Hypothalamus (tissue), 51 donors: ENCODE measurements at regions not wholly inside any gene's neighbourhood (a gene's known extent, or its start where the extent isn't known, plus 50 kb on each side); places are given as distances from the start of the nearest gene placed in this dataset.
A peak's percentile ranks its signal among the peaks of the same experiment; 100 is the strongest.

ENCODE experiments used
- DNase-seq, 51 donors: peaks; one replicate each; lab custom pipeline; 2025; lab: John Stamatoyannopoulos, UW

DNA sequence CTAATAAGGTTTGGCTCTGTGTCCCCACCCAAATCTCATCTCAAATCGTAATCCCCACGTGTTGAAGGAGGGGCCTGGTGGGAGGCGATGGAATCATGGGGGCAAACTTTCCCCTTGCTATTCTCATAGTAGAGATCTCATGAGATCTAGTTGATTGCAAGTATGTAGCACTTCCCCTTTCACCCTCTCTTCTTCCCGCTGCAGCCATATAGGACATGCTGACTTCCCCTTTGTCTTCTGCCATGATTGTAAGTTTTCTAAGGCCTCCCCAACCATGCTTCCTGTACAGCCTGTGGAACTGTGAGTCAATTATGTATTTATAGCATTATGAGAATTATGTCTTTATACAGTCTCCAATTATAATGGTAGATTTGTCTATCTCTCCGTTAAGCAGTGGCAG lies 594.5 kb downstream of the ACTR3B start:
- no peak for DNase-seq

GRCh38 chr7:153370092-153370491 lies 610.5 kb downstream of the ACTR3B start:
- DNase-seq: no peak

- DNase-seq: no peak
Observed at GRCh38 chr7:153380636-153381035, 621.1 kb downstream of the ACTR3B start.

GRCh38 chr7:153381275-153382040 lies 621.9 kb downstream of the ACTR3B start:
- peak in 34 of 51 donors; percentile 1 to 60 (median 22) for DNase-seq

DNA sequence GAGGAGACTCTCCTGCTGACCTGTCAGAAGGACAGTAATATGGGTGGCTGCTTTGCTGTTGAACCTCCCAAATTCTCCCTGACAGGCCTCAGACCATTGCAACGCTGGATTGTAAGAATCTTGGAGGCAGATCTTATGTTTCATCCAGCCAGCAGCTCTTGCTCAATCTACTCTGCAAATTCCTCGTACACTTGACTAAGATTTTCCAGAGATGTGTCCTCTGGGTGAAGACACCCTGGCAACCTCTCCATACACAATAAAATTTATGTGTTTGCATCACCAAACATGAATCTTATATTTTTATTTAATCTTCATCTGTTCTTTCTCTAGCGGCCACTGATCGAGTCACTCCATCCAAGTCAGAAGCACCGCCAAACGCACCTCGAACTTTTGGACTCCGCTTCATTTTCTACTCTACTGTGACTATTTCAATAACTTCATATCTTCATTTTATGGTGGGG lies 623.1 kb downstream of the ACTR3B start:
- no peak for DNase-seq

DNA sequence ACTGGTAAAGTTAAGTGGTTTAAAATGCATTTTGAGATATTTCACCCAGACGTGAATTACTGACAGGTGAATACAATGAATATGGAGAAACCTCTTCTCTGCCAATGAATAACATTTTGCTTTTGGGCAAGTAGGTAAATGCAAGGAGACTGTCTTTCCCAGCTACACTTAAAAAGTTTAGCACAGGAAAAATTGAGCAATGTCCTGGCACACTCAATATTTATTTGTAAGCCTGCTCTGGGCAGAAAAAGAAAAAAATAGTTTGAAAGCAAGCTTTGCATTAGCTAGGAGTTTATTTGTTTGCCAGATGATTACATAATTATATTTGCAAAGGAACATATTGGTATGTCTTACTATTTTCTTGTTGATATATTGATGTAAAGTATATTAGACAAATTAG lies 624.2 kb downstream of the ACTR3B start:
- DNase-seq: no peak

GRCh38 chr7:153385502-153385901 lies 626.0 kb downstream of the ACTR3B start:
- DNase-seq: no peak

DNA sequence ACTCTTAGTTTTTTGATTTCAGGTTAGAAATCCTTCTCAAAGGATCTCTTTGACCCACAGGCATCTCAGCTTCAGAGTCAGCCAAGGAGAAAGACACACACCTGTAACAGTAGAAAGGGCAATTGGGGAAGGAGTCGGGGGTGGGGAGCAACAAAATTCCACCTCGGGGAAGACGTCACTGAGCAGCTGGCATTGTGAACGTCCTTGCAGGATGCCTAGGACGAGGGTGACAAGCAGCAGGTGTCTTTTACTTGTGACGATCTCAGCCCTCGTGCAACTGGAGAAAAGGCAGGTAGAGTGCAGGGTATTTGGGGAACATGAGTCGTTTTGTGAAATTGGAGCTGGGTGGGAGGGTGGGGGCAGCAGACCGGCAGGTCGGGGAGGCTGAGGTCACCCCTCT lies 627.0 kb downstream of the ACTR3B start:
- DNase-seq: no peak

GRCh38 chr7:153388611-153389010 lies 629.1 kb downstream of the ACTR3B start:
- no peak for DNase-seq

GRCh38 chr7:153389261-153389660 lies 629.7 kb downstream of the ACTR3B start:
- no peak for DNase-seq

DNA sequence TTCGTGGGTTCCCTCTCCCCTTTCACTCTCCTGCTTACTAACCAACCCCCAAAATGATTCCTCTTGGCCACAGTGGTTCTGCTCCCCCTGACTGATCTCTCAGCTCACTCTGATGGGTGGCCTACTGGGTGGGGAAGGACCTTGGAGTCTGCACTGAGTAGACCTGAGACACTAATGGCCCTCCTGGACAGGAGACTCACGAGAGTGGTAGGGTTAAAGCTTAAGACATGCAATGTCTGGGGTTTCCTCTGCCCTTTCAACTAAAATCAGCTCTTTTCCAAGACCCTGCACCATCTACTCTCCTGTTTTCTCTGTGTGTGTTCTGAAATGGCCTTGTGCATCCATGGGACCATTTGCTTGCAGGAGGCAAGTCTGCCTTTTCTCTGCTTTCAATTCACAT lies 631.4 kb downstream of the ACTR3B start:
- DNase-seq: no peak

DNA sequence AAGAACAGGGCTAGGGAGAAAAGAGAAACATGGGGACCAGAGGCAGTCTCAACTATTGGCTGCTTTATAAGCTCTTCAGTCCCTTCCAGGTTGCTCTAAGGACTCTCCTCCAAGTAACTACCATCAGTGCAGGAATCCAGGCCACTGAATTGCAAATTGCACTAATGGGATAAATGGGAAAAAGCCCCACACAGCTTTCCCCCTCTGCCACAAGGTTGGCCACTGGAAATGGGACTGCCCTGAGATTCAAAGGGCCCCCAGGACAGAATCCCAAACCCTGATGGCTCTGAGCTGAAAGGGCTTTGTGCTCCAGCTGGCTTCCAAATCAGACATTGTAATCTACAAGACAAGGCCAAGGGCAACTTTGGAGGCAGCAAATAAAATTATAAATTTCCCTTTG lies 633.2 kb downstream of the ACTR3B start:
- no peak for DNase-seq

DNA sequence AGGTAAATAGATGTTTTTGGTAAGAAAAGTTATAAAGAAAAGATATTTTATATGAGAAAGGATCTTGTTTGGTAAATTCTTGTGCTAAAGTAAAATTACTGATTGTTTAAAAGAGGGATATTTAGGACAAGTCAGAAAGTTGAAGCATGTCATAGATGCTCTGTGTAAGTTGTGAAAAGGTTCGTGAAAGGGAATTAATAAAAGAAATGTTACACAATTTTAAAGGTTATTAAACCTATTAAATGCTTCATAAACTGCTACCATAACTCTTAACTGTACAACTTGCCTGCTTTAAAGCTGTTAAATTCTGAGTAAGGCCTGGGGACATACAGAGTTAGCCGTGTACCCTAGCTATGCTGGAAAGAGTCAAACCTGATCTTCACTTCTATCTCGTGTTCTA lies 634.1 kb downstream of the ACTR3B start:
- DNase-seq: no peak

DNA sequence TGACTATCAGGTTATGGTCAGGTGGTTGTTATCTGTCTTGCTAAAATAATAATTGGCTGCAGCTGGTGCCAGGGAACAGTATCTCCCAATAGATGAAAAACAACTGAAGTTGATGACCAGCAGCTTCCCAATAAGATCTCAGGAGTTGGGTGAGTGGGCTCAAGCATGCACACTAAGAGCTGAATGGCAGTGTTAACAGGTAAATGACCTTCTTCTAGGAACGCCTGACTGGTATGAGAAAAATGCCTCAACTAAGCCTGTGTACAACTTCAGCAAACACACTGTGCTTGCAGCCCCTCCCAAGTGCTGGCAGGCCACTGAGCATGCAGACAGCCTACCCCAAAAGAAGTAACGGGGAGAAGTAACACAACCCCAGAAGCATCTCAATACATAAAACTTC lies 636.9 kb downstream of the ACTR3B start:
- DNase-seq: no peak

- no peak for DNase-seq
Observed at GRCh38 chr7:153397459-153397858, 637.9 kb downstream of the ACTR3B start.

GRCh38 chr7:153397906-153398305 lies 638.4 kb downstream of the ACTR3B start:
- no peak for DNase-seq

DNA sequence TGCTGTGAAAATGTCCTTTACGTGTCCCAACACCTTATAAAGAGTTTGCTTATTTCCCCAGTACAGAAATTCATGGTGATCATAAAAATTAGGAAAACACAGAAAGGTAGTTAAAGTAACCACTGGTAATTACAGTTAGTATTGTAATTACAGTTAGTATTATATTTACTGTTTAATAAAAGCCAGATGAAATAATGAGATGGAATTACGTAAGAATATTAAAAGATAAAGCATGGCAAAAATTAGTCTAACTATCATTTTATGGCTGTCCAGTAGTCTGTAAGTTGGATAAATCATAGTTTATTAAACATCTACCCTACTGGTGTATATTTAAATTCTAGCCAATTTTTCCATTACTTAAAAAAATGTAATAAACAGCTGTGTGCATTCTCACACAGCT lies 638.8 kb downstream of the ACTR3B start:
- no peak for DNase-seq

GRCh38 chr7:153398789-153399553 lies 639.4 kb downstream of the ACTR3B start:
- no peak for DNase-seq

GRCh38 chr7:153399554-153399940 lies 640.0 kb downstream of the ACTR3B start:
- DNase-seq: no peak

DNA sequence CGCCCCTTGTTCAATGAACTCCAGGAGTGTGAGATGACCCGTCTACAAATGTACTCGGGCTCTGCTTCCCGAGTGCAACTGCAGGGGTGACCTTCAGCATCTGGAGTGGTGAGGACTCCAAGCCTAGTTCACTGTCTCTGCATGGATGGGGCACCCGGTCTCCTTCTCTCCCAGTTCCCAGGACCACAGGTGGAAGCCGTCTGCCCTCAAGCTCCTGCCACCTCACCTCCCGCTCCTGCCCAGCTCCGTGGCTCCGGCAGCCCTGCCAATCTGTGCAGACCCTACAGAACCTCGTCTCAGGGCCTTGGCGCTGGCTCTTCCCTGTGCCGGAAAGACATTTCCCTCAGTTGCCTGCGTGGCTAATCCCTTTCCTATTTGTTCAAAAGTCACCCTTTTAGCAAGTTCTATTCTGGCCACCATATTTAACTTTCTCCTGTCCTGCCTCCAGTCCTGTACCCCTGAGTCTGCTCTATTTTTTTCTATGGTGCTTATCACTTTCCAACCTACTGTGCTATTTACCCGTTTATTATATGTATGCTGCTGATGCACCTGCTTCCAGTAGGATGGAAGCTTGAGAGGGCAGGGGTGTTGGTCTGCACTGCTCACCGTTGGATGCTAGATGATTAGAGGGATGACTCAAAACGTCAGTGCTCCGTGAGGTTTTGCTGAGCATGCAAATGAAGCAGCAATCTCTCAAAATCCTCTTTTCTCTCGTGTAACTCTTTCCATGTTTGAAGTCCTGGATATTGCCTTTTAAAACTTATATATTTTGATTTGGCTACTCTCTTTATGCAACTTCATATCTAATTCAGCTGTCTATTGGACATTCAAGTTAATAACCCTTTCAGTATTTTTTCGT lies 641.4 kb downstream of the ACTR3B start:
- no peak for DNase-seq
